Smooth muscle cell (in vitro differentiated cells): ENCODE measurements at regions not wholly inside any gene's neighbourhood (a gene's known extent, or its start where the extent isn't known, plus 50 kb on each side); places are given as distances from the start of the nearest gene placed in this dataset.

Experiments
- DNase-seq: peaks from one replicate; lab custom pipeline; 2025; ENCODE audit not compliant: unreplicated experiment; lab: John Stamatoyannopoulos, UW
- H2AFZ ChIP-seq: fragments of 200-600 bp; sonication (generic); 2 replicates; pipeline ENCODE4 v1.6.0; 2016; ENCODE audit warnings: antibody characterized with exemption, low read depth, mild to moderate bottlenecking
- H3F3A ChIP-seq: fragments of 200-600 bp; sonication (generic); 2 replicates; pipeline ENCODE4 v1.6.0; 2017; ENCODE audit warnings: antibody characterized with exemption, low read depth
- H3K27ac ChIP-seq: fragments of 200-600 bp; sonication (generic); 2 replicates; pipeline ENCODE4 v1.5.1; 2016; ENCODE audit warnings: low read depth, mild to moderate bottlenecking
- H3K27me3 ChIP-seq: fragments of 200-600 bp; sonication (generic); 2 replicates; pipeline ENCODE4 v1.6.1; 2016; ENCODE audit warnings: low read depth, mild to moderate bottlenecking
- H3K36me3 ChIP-seq: fragments of 200-600 bp; sonication (generic); 2 replicates; pipeline ENCODE4 v1.5.1; 2016; ENCODE audit warnings: low read depth
- H3K4me1 ChIP-seq: fragments of 200-600 bp; sonication (generic); 2 replicates; pipeline ENCODE4 v1.5.1; 2016; ENCODE audit warnings: low read depth
- H3K4me2 ChIP-seq: fragments of 200-600 bp; sonication (generic); 2 replicates; pipeline ENCODE4 v1.6.0; 2016; ENCODE audit warnings: mild to moderate bottlenecking
- H3K4me3 ChIP-seq: fragments of 200-600 bp; sonication (generic); 2 replicates; pipeline ENCODE4 v1.5.1; 2016; ENCODE audit warnings: mild to moderate bottlenecking
- H3K79me2 ChIP-seq: fragments of 200-600 bp; sonication (generic); 2 replicates; pipeline ENCODE4 v1.6.0; 2016; ENCODE audit warnings: low read depth, mild to moderate bottlenecking
- H3K9ac ChIP-seq: fragments of 200-600 bp; sonication (generic); 2 replicates; pipeline ENCODE4 v1.6.0; 2016; ENCODE audit warnings: low read depth
- H3K9me3 ChIP-seq: fragments of 200-600 bp; sonication (generic); replicated peaks from 2 replicates; pipeline ENCODE4 v1.5.1; 2016; ENCODE audit warnings: low read depth
- H4K20me1 ChIP-seq: fragments of 200-600 bp; sonication (generic); 2 replicates; pipeline ENCODE4 v1.6.0; 2016; ENCODE audit warnings: low read depth
- WGBS: methylation state at CpG from one replicate; pipeline ENCODE4 v1.1.7; 2016; ENCODE audit warnings: low lambda C conversion rate; 5-methylcytosine and 5-hydroxymethylcytosine counted together
- TF ChIP-seq, protein P1 (sequence below): fragments of 200-600 bp; sonication (generic); IDR thresholded peaks from 2 replicates; pipeline ENCODE4 v1.5.1; 2017; ENCODE audit warnings: borderline replicate concordance, mild to moderate bottlenecking, antibody characterized with exemption; ENCODE audit not compliant: insufficient read depth, poor library complexity, severe bottlenecking

DNA sequence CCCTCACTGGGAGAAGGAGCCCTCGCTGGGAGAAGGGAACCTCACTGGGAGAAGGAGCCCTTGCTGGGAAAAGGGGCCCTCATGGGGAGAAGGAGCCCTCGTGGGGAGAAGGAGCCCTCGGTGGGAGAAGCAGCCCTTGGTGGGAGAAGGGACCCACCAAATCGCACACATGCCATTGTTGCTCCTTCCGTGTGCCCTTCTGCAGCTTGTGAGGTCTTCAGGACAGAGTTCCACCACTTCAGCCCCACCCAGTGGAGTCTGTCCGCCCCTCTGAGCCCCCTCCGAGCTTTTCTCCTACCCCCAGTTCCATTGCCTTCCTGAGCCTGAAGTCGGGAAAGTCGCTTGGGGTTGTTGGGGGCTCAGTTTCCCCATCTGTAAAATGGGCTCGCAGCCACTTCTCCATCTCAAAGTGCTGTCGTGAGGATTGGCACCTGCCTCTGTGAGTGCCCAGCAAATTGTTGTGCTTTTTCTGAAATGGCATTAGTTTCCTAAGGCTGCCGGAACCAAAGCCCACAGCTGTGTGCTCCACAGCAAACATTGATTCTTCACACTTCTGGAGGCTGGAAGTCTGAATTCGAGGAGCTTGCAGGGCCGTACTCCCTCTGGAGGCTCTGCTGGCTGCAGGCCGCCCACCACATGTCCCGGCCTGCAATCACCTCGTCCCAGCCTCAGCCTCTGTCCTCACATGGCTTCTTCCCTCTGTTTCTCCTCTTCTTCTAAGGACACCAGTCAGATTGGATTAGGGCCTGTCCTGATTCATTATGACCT, 124.7 kb upstream of the PMEPA1 start:
- Histone ChIP-seq H3K36me3 (no peaks in the 10 kb centered on the region), H3K27ac (no peak overlapping the region), H3K4me3 (no peak overlapping the region), H3F3A (no peaks in the 10 kb centered on the region), H3K4me1 (no peaks in the 10 kb centered on the region), H4K20me1 (no peaks in the 10 kb centered on the region), H3K4me2 (no peak overlapping the region), H3K9me3 (no peaks in the 10 kb centered on the region), H3K79me2 (no peaks in the 10 kb centered on the region), H3K27me3 (no peaks in the 10 kb centered on the region), H2AFZ (no peak overlapping the region), H3K9ac (no peak overlapping the region)
- no peak for DNase-seq
- TF ChIP-seq, protein P1, sequence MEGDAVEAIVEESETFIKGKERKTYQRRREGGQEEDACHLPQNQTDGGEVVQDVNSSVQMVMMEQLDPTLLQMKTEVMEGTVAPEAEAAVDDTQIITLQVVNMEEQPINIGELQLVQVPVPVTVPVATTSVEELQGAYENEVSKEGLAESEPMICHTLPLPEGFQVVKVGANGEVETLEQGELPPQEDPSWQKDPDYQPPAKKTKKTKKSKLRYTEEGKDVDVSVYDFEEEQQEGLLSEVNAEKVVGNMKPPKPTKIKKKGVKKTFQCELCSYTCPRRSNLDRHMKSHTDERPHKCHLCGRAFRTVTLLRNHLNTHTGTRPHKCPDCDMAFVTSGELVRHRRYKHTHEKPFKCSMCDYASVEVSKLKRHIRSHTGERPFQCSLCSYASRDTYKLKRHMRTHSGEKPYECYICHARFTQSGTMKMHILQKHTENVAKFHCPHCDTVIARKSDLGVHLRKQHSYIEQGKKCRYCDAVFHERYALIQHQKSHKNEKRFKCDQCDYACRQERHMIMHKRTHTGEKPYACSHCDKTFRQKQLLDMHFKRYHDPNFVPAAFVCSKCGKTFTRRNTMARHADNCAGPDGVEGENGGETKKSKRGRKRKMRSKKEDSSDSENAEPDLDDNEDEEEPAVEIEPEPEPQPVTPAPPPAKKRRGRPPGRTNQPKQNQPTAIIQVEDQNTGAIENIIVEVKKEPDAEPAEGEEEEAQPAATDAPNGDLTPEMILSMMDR: no peak
- WGBS: 90% methylated on average over 17 of the region's 17 CpGs

DNA sequence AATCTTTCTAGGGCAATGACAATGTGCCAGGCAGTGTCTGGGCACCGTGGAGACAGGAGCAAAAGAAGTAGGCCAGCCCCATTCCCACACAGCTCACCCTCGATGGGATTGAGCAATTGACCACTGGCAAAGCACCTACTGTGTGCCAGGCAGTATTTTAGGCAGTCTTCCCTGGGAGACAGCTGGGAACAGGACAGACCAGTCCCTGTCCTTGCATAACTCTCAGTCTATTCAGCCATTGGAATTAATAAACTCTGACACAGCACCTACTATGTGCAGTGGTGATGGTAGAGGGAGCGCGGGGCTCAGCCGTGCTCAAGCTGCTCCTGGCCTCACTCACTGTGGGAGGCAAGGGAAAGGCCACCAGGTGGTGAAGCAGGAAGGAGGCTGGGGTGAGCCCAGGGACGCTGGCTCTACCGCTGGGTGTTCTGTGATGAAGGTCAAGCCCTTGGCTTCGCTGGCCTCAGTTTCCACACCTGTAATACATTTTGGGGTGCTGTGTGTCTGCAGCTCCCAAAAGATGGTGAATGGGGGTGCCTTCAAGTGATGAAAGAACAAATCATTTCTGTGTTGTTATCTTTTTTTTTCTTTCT, 122.3 kb upstream of the PMEPA1 start:
- WGBS: 93% methylated on average over 8 of the region's 8 CpGs
- Histone ChIP-seq H2AFZ (no peak overlapping the region), H4K20me1 (no peaks in the 10 kb centered on the region), H3K27ac (no peak overlapping the region), H3K36me3 (no peaks in the 10 kb centered on the region), H3K4me1 (no peaks in the 10 kb centered on the region), H3K4me3 (no peak overlapping the region), H3K4me2 (no peak overlapping the region), H3K9me3 (no peaks in the 10 kb centered on the region), H3F3A (no peaks in the 10 kb centered on the region), H3K79me2 (no peaks in the 10 kb centered on the region), H3K9ac (no peak overlapping the region), H3K27me3 (no peaks in the 10 kb centered on the region)
- no peak for DNase-seq
- TF ChIP-seq, protein P1: no peak

DNA sequence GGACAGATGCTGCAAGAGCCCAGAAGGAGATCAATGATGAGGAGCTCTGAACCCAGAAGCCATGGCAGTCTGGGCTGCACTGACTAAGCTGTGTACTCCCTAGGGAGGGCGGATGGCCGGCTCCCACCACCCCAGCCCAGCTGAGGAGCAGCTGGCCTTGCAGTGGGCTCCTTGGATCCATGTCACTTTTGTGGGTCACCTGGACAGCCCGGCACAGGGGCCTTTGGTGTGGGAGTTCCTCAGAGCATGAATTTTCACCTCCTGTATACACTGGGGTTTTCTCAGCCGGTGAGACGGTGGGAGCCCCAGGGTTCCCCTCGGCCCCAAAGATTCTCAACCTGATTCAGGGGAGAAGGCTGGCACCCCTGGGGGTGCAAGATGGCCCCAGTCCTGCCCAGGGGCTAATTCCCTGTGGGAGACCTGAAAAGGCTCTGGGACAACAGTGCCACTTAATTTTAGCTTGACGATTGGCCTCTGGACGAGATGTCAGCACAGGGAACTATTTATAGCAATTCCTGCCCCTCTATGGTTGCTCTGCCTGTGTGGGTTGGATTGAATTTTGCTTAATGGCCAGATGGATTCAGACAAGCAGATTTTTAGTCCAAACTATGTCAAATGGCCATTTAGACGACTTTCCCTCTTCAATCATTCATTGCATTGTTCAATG, 121.6 kb upstream of the PMEPA1 start:
- Histone ChIP-seq H3F3A (no peaks in the 10 kb centered on the region), H3K36me3 (no peaks in the 10 kb centered on the region), H3K79me2 (no peaks in the 10 kb centered on the region), H3K4me2 (no peak overlapping the region), H3K27me3 (no peaks in the 10 kb centered on the region), H3K9me3 (no peaks in the 10 kb centered on the region), H4K20me1 (no peaks in the 10 kb centered on the region), H2AFZ (no peak overlapping the region), H3K4me3 (no peak overlapping the region), H3K4me1 (no peaks in the 10 kb centered on the region), H3K27ac (no peak overlapping the region), H3K9ac (no peak overlapping the region)
- TF ChIP-seq, protein P1: no peak
- DNase-seq: no peak
- 78% methylated on average over 9 of the region's 9 CpGs for WGBS
